CD8-positive, alpha-beta memory T cell (primary cell): ENCODE measurements at regions not wholly inside any gene's neighbourhood (a gene's known extent, or its start where the extent isn't known, plus 50 kb on each side); places are given as distances from the start of the nearest gene placed in this dataset.
A peak's percentile ranks its signal among the peaks of the same experiment; 100 is the strongest.

Experiments used
- CTCF ChIA-PET: fragments of 350-600 bp; sonication (Branson Sonifier 250); formaldehyde crosslinking; loops from one replicate; lab custom pipeline; 2021; ENCODE audit warnings: antibody characterized with exemption; lab: Charles Lee
- POLR2A ChIA-PET: fragments of 350-600 bp; sonication (Branson Sonifier 250); formaldehyde crosslinking; loops from one replicate; lab custom pipeline; 2021; ENCODE audit warnings: antibody characterized with exemption; lab: Charles Lee
- DNase-seq, 5 donors: peaks; one replicate each; pipeline versions ENCODE4 v3.0.0 to v3.0.0-alpha.2; 2020 to 2022; ENCODE audit warnings: mixed read lengths in 1 of 5
- H3K27ac ChIP-seq: one replicate; pipeline ENCODE4 v1.7.0; 2013; ENCODE audit warnings: low read depth, mild to moderate bottlenecking, low read length, moderate library complexity
- H3K27me3 ChIP-seq: 2 replicates; pipeline ENCODE4 v1.7.0; 2013; ENCODE audit warnings: low read length, mild to moderate bottlenecking; ENCODE audit not compliant: insufficient read depth, poor library complexity, severe bottlenecking
- H3K36me3 ChIP-seq: 2 replicates; pipeline ENCODE4 v1.7.0; 2013; ENCODE audit warnings: mild to moderate bottlenecking, low read length, moderate library complexity; ENCODE audit not compliant: insufficient read depth
- H3K4me1 ChIP-seq: 2 replicates; pipeline ENCODE4 v1.7.0; 2013; ENCODE audit warnings: mild to moderate bottlenecking, low read length, moderate library complexity; ENCODE audit not compliant: insufficient read depth
- H3K4me3 ChIP-seq: 2 replicates; pipeline ENCODE4 v1.7.0; 2013; ENCODE audit warnings: mild to moderate bottlenecking, low read length
- H3K9me3 ChIP-seq: 2 replicates; pipeline ENCODE4 v1.7.0; 2013; ENCODE audit warnings: mild to moderate bottlenecking, low read length
- H3K27ac Mint-ChIP-seq, 8 donors: one replicate each; pipeline ENCODE4 v1.8.0; 2020 to 2021; ENCODE audit warnings: mixed read lengths in 8 of 8, mild to moderate bottlenecking in 6 of 8, inconsistent platforms in 3 of 8, moderate library complexity in 3 of 8
- H3K27me3 Mint-ChIP-seq, 2 donors: one replicate each; pipeline ENCODE4 v1.8.0; 2020 to 2021; ENCODE audit warnings: mixed read lengths in 2 of 2, mild to moderate bottlenecking in 1 of 2, moderate library complexity in 1 of 2
- H3K36me3 Mint-ChIP-seq, 3 donors: one replicate each; pipeline ENCODE4 v1.8.0; 2020 to 2021; ENCODE audit warnings: mixed read lengths in 3 of 3, inconsistent platforms in 1 of 3, mild to moderate bottlenecking in 1 of 3
- H3K4me1 Mint-ChIP-seq, 3 donors: one replicate each; pipeline ENCODE4 v1.8.0; 2020 to 2021; ENCODE audit warnings: mixed read lengths in 3 of 3, inconsistent platforms in 1 of 3, mild to moderate bottlenecking in 1 of 3
- H3K4me3 Mint-ChIP-seq, 7 donors: one replicate each; pipeline ENCODE4 v1.8.0; 2020 to 2021; ENCODE audit warnings: mixed read lengths in 7 of 7, mild to moderate bottlenecking in 6 of 7, moderate library complexity in 4 of 7, inconsistent platforms in 2 of 7
- H3K9me3 Mint-ChIP-seq, 5 donors: one replicate each; pipeline ENCODE4 v1.8.0; 2020 to 2022; ENCODE audit warnings: mixed read lengths in 5 of 5, mild to moderate bottlenecking in 3 of 5, moderate library complexity in 2 of 5, inconsistent platforms in 1 of 5

DNA sequence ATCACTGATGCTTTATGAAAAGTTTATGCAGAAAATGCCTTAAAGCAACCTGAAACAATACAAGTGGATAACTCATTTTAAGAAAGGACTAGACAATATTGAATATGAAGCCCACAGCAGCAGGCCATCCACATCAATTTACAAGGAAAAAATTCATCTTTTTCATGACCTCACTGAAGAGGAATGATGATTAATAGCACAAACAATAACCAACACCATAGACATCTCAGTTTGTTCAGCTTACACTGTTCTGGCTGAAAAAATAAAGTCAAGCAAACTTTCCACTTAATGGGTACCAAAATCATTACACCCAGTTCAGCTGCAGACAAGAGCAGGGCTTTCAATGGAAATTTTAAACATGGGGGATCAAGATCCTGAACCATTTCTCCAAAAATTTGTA, 380.6 kb upstream of the NEGR1 start:
- no peak overlapping the region for H3K4me3 ChIP-seq
- ChIA-PET POLR2A (no interaction called here), CTCF (no interaction called here)
- no peaks in the 10 kb centered on the region for H3K27me3 ChIP-seq
- Mint-ChIP-seq H3K9me3 (peaks cover 4 to 42% (median 5%) of the 10 kb centered on the region in 5 donors), H3K4me1 (no peaks in the 10 kb centered on the region), H3K36me3 (no peaks in the 10 kb centered on the region), H3K4me3 (no peak overlapping the region), H3K27me3 (no peaks in the 10 kb centered on the region), H3K27ac (no peak overlapping the region)
- H3K36me3 ChIP-seq, result no peaks in the 10 kb centered on the region
- no peak overlapping the region for H3K27ac ChIP-seq
- H3K4me1 ChIP-seq, result no peaks in the 10 kb centered on the region
- no peak for DNase-seq
- no peaks in the 10 kb centered on the region for H3K9me3 ChIP-seq

DNA sequence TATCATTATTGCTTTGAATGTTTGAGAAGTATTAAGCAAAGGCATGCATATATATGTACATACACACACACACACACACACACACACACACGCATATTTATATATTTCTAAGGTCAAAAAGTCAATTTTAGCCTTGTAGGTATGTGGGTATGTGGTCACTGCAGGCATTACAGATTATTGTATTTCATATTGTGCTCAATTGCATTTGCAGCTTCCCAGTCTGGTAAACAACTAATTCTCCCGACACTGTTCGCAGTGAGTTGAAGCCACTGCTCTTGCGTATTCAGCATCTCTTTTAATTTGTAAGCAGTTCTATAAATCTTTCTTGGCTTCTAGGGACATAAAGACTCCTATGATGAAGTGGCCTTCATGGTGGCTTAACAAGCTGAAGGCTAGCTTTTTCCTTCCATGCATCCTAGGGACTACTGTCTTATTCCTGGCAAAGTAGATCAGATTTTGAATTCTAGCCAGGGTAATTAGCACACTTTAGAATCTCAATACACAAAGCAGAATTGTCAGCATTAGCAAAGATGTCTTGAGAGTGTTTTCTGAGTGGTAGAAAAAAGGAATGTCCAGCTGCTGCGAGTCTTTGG, 368.6 kb upstream of the NEGR1 start:
- no peaks in the 10 kb centered on the region for H3K9me3 ChIP-seq
- H3K4me3 Mint-ChIP-seq, result no peak overlapping the region
- no peak overlapping the region for H3K27ac ChIP-seq
- H3K36me3 ChIP-seq, result no peaks in the 10 kb centered on the region
- H3K4me1 Mint-ChIP-seq, result no peaks in the 10 kb centered on the region
- peaks cover 2 to 19% (median 8%) of the 10 kb centered on the region in 5 donors for H3K9me3 Mint-ChIP-seq
- no peak overlapping the region for H3K27ac Mint-ChIP-seq
- no peaks in the 10 kb centered on the region for H3K27me3 Mint-ChIP-seq
- H3K27me3 ChIP-seq, result no peaks in the 10 kb centered on the region
- no peaks in the 10 kb centered on the region for H3K4me1 ChIP-seq
- no peaks in the 10 kb centered on the region for H3K36me3 Mint-ChIP-seq
- no peak overlapping the region for H3K4me3 ChIP-seq
- ChIA-PET CTCF (no interaction called here), POLR2A (no interaction called here)
- DNase-seq, result no peak

DNA sequence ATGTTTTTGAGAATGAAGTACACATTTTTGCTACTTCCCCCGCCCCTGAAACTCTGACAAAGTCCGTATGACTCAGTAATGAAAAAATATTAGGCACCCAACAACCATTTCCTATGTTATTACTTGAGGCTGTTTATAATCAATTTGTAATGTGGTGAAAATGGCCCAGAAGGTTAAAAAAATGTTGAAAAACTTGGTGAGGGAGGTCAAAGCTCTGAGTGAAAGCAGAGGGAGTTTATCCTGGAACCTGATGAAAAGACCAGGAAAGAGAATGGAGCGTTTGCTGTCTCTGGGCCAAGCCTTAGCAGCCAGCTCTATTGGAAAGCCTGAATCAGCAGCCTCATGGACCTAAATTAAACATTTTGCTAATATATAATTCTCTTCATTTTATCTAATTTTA, 367.7 kb upstream of the NEGR1 start:
- POLR2A ChIA-PET, result no interaction called here
- no peaks in the 10 kb centered on the region for H3K4me1 ChIP-seq
- H3K27ac Mint-ChIP-seq, result no peak overlapping the region
- DNase-seq, result no peak
- H3K27me3 ChIP-seq, result no peaks in the 10 kb centered on the region
- no peak overlapping the region for H3K4me3 ChIP-seq
- no peaks in the 10 kb centered on the region for H3K9me3 ChIP-seq
- no peak overlapping the region for H3K27ac ChIP-seq
- peaks cover 2 to 20% (median 7%) of the 10 kb centered on the region in 5 donors for H3K9me3 Mint-ChIP-seq
- H3K4me3 Mint-ChIP-seq, result no peak overlapping the region
- H3K27me3 Mint-ChIP-seq, result no peaks in the 10 kb centered on the region
- CTCF ChIA-PET, result no interaction called here
- H3K36me3 Mint-ChIP-seq, result no peaks in the 10 kb centered on the region
- no peaks in the 10 kb centered on the region for H3K4me1 Mint-ChIP-seq
- H3K36me3 ChIP-seq, result no peaks in the 10 kb centered on the region

DNA sequence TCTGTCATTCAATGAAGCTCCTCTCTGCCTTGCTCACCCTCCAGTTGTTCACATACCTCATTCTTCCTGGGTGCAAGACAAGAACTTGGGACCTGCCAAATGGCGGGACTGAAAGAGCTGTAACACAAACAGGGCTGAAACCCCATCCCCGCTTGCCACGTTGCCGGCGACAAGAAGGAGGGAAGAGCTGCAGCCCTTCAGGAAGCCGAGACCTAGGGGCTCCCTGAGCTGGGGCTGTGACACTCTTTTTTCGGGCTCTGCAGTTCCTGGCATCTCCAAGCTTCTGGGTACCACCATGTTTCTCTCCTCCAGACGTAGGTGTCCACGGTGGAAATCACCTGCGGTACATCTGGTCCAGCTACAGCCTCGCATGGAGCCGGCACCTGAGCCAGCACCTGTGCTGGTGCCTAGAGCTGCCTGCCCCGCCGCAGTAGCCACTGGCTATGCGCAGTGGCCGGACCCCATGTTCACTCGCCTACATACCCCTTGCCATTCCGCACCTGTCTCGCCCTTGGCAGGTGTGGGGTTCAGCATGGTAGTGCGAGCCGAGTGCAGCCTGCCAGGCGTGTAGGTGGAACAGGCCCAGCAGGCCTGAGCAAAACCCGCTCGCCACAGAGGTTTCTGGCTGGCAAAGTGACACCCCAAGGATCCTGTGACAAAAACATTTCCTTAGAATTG, 367.0 kb upstream of the NEGR1 start:
- Mint-ChIP-seq H3K36me3 (no peaks in the 10 kb centered on the region), H3K27me3 (no peaks in the 10 kb centered on the region), H3K27ac (no peak overlapping the region), H3K9me3 (peaks cover 2 to 20% (median 7%) of the 10 kb centered on the region in 5 donors), H3K4me3 (no peak overlapping the region), H3K4me1 (no peaks in the 10 kb centered on the region)
- Histone ChIP-seq H3K27ac (no peak overlapping the region), H3K9me3 (no peaks in the 10 kb centered on the region), H3K27me3 (no peaks in the 10 kb centered on the region), H3K4me3 (no peak overlapping the region), H3K36me3 (no peaks in the 10 kb centered on the region), H3K4me1 (no peaks in the 10 kb centered on the region)
- no peak for DNase-seq
- ChIA-PET POLR2A (no interaction called here), CTCF (no interaction called here)

DNA sequence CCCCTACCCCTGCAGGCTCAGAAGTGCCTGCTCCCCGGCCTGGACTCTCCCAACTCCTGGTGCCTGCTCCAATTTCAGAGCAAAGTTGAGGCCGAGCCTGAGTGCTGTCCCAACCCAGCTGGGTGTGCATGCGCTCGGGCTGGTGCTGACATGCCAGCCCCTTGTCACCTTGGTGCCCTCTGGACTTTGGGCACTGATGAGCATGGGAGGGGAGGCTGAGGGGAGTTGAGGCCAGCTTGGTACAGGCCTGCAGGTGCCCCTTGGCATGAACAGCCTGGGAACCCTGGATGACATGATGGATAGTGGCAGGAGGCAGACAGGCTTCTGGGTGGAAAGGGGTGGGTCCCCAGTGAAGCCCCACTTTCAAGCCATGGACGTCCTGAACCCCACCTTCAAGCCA, 366.1 kb upstream of the NEGR1 start:
- Mint-ChIP-seq H3K4me1 (no peaks in the 10 kb centered on the region), H3K4me3 (no peak overlapping the region), H3K27me3 (no peaks in the 10 kb centered on the region), H3K9me3 (peaks cover 2 to 28% (median 11%) of the 10 kb centered on the region in 5 donors), H3K36me3 (no peaks in the 10 kb centered on the region), H3K27ac (no peak overlapping the region)
- Histone ChIP-seq H3K27me3 (no peaks in the 10 kb centered on the region), H3K27ac (no peak overlapping the region), H3K4me3 (no peak overlapping the region), H3K36me3 (no peaks in the 10 kb centered on the region), H3K9me3 (no peaks in the 10 kb centered on the region), H3K4me1 (no peaks in the 10 kb centered on the region)
- CTCF ChIA-PET, result no interaction called here
- POLR2A ChIA-PET, result no interaction called here
- no peak for DNase-seq

DNA sequence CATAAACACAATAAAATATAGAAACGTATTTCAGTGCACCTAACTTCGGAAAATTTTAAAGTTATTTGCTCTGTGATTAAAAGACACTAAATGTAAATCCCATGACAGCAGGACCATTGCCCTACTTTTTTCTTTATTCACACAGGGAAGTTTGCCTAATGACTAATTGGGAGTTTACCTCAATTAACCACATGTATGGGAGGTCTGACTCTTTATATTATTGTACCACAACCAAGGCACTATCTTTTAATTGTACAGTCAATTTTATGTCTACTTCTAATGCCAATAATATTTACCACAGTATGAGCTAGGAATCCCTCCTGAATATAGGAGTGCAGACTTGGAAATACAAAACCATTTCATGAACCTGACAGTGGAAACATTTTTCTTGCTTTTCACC, 360.8 kb upstream of the NEGR1 start:
- Histone ChIP-seq H3K36me3 (no peaks in the 10 kb centered on the region), H3K27me3 (no peaks in the 10 kb centered on the region), H3K27ac (no peak overlapping the region), H3K4me3 (no peak overlapping the region), H3K9me3 (no peaks in the 10 kb centered on the region), H3K4me1 (no peaks in the 10 kb centered on the region)
- H3K27ac Mint-ChIP-seq, result no peak overlapping the region
- H3K9me3 Mint-ChIP-seq, result peaks cover 4 to 23% (median 13%) of the 10 kb centered on the region in 5 donors
- ChIA-PET CTCF (no interaction called here), POLR2A (no interaction called here)
- no peak overlapping the region for H3K4me3 Mint-ChIP-seq
- no peaks in the 10 kb centered on the region for H3K27me3 Mint-ChIP-seq
- H3K36me3 Mint-ChIP-seq, result no peaks in the 10 kb centered on the region
- DNase-seq, result no peak
- no peaks in the 10 kb centered on the region for H3K4me1 Mint-ChIP-seq

DNA sequence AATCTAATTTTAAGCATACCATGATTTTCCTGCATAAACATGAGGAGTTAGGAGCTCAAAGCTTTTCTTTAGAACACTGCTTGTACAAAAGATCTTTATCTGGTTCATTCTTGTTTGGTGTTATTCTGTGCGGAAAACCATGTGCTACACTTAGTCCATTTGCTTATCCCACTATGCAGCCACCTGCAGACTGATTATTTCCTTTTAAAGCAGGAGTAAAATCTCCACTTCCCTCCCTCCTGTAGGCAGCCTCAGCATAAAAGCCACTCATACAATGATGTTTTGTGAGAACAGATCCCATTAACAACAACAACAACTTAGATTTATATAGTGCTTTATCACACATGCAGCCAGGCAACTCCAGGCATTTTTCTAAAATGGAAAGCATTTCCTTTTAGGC, 355.3 kb upstream of the NEGR1 start:
- no peaks in the 10 kb centered on the region for H3K4me1 ChIP-seq
- peaks cover 0 to 2% of the 10 kb centered on the region in 2 donors for H3K27me3 Mint-ChIP-seq
- no peaks in the 10 kb centered on the region for H3K27me3 ChIP-seq
- H3K27ac ChIP-seq, result no peak overlapping the region
- H3K9me3 ChIP-seq, result no peaks in the 10 kb centered on the region
- ChIA-PET CTCF (no interaction called here), POLR2A (no interaction called here)
- H3K4me1 Mint-ChIP-seq, result no peaks in the 10 kb centered on the region
- H3K4me3 ChIP-seq, result no peak overlapping the region
- H3K4me3 Mint-ChIP-seq, result no peak overlapping the region
- no peak for DNase-seq
- no peaks in the 10 kb centered on the region for H3K36me3 ChIP-seq
- H3K36me3 Mint-ChIP-seq, result peaks cover 0 to 1% (median 0%) of the 10 kb centered on the region in 3 donors
- H3K27ac Mint-ChIP-seq, result no peak overlapping the region
- H3K9me3 Mint-ChIP-seq, result peaks cover 2 to 29% (median 15%) of the 10 kb centered on the region in 5 donors

DNA sequence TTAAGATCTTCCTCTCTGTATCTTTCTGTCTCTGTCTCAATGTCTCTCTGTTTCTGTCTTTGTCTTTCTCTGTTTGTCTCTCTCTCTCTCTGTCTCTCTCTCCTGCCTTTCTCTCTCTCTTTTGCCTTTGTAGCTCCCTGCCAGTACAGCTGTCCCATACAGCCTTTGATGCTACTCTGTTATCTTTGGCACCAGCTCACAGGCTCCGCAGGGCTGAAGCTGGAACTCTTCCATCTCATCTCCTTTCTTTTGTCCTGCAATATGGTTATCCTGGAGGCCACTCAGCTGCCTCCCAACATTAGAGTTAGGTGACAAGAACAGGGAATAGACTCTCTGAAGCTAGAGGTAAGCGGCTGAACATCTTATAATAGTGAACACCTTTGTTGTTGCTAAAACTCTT, 354.3 kb upstream of the NEGR1 start:
- H3K27me3 ChIP-seq, result no peaks in the 10 kb centered on the region
- CTCF ChIA-PET, result no interaction called here
- no peak for DNase-seq
- no peaks in the 10 kb centered on the region for H3K4me1 ChIP-seq
- no peak overlapping the region for H3K27ac ChIP-seq
- peak overlapping the region in 1 of 8 donors; percentile 19 for H3K27ac Mint-ChIP-seq
- POLR2A ChIA-PET, result no interaction called here
- peaks cover 0 to 25% (median 15%) of the 10 kb centered on the region in 5 donors for H3K9me3 Mint-ChIP-seq
- H3K36me3 ChIP-seq, result no peaks in the 10 kb centered on the region
- no peak overlapping the region for H3K4me3 Mint-ChIP-seq
- H3K36me3 Mint-ChIP-seq, result peaks cover 0 to 1% (median 0%) of the 10 kb centered on the region in 3 donors
- peaks cover 0 to 2% of the 10 kb centered on the region in 2 donors for H3K27me3 Mint-ChIP-seq
- H3K9me3 ChIP-seq, result no peaks in the 10 kb centered on the region
- no peak overlapping the region for H3K4me3 ChIP-seq
- no peaks in the 10 kb centered on the region for H3K4me1 Mint-ChIP-seq
